ENCODE measurements at regions not wholly inside any gene's neighbourhood (a gene's known extent, or its start where the extent isn't known, plus 50 kb on each side); places are given as distances from the start of the nearest gene placed in this dataset.

DNA sequence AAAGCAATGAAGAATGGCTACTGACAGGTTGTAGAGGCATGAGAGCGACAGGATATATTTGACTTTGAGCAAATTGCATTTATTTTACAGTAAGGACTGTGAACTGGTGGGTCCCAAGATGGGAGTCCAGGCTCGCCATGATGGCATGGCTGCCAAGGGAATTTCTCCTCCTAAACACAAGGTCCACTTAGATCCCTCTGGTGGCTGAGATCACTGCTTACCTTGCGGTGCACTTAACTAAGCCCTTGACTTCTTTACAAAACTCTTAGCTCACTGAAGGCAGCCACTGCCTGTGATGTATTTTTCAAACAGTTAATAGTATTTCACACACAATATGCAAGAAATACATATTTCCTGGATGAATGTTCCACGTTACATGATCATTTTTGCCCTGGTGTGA is 50.3 kb upstream of the SORBS2 start:
- in situ Hi-C loops (cut with HindIII; ENCODE audit: low sequenced_read_pairs): no loop called here

DNA sequence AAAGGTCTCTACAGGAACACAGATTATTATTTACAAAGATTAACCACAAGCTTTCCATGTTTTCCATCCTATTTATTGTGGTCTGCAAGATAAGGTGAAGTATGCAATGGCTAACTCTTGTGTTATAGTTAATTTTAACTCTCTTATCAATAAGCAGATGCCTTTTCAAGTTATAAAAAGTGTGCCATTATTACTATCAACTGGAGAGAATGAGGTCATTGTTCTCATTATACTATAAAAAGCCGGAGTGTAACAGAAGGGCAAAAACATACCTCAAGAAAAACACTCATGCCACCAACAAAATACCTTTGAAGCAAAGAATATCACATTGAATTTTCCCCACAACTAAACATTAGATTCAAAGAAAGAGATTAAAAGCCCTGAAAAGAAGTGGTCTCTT is 52.0 kb upstream of the SORBS2 start:
- in situ Hi-C loops (cut with HindIII; ENCODE audit: low sequenced_read_pairs): no loop called here

DNA sequence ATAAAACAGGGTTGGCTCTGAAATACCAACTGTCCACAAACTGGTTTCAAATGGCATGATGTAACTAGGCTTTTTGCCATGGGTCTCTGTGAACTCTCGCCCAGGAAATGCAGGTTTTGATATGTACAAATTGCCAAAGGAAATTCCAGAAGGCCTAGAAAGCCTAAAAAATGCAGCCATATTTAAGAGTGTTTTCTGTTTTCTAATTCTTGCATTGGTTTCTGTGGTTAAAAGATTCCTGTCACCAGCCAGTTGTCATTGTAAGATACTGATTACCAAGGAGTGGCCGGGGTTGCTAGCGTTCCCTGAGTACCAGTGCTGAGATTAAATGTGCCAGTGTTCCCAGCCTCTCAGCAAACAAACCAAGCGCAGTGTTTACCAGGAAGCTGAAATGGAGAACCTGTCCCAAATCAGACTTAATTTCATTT is 53.9 kb upstream of the SORBS2 start:
- in situ Hi-C loops (cut with HindIII; ENCODE audit: low sequenced_read_pairs): no loop called here

DNA sequence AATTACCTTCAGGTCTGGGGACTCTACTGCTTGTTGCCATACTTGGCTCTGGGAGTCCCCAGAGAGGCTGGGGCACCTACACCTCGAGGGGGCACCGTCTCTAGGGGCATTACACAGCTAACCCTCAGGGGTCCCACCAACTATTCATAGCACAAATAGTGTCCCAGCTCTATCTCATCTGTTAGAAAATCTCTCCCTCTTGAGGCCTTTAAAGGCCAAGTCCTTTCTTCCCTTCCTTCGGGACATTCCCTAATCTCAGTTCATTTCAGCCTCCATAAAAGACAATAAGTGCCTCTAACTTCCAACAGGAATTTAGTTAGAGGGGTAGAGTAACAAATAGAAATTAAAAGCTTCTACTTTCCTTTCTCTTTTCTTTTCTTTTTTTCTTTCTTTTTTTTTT is 55.8 kb upstream of the SORBS2 start:
- in situ Hi-C loops (cut with HindIII; ENCODE audit: low sequenced_read_pairs): no loop called here

DNA sequence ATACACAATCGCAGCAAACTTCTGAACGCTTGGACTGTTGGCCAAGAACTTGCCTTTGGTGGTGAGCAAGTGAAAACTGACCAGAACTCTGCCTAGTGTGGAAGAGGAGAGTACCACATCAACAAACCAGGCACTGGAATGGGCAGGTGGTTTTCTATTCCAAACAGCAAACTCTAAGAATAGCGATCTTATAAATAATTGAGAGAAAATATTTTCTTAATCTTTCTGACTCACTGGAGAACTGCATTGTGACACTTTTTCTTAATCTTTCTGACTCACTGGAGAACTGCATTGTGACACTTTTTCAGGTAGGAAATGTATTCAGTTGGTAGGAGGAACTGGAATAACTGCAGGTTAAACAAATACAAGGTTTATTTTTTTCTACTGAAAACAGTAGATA is 57.0 kb upstream of the SORBS2 start:
- in situ Hi-C loops (cut with HindIII; ENCODE audit: low sequenced_read_pairs): no loop called here

DNA sequence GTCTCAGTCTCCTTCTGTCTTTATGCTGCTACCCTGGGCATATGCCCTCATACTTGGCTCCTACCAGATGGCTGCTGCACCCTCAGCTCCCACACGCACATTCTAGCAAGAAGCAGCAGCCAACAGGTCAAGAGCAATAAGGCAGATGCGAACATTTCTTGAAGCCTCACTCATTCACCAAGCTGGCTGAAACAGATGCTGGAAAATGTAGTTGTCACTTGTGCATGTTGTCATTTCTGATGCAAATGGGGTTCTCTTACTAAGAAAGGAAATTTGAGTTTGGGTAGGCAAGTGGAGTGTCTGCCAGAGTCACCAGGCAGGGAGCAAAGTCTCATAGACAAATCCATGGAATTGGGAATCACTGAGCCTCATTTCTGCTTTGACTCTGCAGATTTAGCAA is 57.4 kb upstream of the SORBS2 start:
- in situ Hi-C loops (cut with HindIII; ENCODE audit: low sequenced_read_pairs): no loop called here

DNA sequence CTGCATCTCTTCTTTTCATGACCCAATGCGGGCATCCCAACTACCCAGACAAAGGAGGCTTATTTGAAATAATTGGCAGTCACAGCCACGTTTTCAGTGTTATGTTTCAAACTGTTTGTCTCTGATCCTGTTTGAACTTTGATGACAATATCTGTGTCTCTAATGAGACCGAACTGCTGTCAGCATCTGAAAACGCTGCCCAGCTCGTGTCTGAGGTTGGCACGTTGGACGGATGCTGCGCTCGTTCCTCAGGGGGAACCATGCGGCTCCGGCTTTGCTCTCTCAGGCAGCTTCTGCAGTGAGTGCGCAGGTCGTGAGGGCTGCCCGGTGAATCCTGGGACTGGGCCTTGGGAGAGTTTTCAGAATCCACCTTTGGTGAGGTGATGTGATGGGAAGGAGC is 58.4 kb upstream of the SORBS2 start:
- in situ Hi-C loops (cut with HindIII; ENCODE audit: low sequenced_read_pairs): no loop called here

DNA sequence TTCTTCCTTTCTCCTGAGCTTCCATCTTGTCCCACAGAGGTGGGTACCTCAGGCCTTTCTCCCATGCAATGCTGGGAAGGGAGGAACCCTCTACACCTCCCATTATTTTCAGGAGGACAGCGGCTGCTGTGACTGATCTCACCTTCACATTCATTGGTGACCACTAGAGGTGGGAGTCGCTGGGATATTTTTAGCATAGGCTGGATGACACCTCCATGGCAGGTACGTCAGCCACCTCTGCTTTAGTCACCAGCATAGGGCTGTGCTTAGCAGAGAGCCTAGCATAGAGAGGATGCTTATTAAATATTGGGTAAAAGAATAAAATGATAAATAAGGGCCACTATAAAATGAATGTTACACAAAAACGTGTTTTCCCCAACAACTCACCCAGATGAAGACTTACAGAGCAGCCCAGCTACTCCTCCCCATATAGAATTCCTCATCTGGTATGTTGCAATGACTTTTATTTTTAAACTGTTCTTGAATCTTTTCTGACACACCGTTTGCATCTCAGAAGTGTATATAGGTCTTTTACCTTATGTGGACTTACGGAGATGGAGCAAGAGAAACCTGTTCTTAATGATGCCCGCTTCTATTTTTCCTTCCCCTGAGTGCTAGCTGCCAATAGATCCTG is 60.9 kb upstream of the SORBS2 start:
- in situ Hi-C loops (cut with HindIII; ENCODE audit: low sequenced_read_pairs): no loop called here

DNA sequence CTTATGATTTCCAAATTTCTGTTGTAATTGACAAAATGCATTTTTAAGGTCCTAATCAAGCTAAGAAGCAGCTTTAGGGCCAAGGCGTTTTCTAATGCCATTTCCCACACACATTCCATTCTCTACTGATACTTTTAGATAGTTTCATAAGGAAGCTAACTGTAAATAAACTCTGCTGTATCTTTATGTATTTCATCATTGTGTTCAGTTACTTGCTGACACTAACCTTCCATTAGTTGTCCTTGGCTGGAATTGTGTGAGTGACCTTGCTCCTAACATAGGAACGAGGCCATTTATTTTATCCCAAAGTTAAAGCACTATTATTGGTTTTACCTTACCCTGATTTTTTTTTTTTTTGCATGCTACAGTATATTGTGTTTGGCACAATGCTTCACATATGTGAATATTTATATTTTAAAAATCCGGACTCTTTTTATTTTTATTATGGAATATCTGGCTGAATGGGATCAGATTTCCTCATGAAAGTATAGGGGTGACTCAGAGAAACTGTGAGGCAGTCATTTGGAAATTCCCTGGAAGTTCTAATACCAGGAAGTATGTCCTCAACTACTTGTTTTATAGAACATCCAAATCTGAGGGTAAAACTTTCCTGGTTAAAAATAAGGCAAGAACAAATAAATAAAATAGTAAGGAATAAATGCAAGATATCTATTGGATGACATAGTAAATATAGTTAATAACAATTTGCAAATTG is 62.7 kb upstream of the SORBS2 start:
- in situ Hi-C loops (cut with HindIII; ENCODE audit: low sequenced_read_pairs): no loop called here

DNA sequence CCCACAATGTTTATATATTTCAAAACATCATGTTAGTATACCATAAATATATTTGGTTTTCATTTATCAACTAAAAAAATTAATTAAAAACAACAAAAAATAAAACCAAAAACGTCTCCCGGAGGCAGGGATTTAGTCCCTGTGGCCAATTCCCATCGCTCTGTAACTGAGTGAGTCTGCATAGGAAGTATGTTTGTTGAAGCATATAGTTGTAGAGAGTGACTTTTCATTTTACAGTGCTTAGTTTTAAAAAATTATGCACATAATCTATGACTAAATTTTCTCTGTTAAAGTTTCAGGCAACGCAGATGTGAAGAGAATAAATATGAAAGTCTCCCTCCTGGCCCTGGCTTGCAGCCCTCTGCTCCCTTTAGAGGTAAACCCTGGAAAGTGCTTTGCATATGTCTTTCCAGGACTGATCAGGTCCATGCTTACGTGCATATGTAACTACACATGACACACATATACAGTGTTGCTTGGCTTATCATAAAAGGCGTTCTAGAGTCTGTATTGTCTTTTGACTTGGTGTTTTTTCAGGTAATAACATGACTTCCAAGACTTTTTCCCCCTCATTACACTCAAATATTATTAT is 63.4 kb upstream of the SORBS2 start:
- in situ Hi-C loops (cut with HindIII; ENCODE audit: low sequenced_read_pairs): no loop called here

DNA sequence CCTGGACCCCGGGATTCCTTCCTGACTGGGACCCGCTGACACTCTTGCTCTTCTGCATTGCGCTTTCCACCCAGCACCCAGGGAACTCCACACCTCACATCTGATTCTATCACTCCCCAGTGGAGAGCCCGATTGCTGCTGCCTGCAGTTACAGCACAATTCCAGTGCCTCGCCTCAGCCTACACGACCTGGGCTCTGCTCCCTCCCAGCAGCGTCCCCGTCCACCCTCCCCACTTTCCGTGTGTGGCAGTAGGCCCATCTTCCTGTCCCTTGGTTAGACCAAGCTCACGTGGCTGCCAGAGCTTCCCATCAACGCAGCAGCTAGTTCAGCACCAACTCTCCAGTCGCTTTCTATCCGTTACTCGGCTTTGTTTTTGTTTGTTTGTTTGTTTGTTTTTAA is 66.6 kb upstream of the SORBS2 start:
- in situ Hi-C loops (cut with HindIII; ENCODE audit: low sequenced_read_pairs): no loop called here

DNA sequence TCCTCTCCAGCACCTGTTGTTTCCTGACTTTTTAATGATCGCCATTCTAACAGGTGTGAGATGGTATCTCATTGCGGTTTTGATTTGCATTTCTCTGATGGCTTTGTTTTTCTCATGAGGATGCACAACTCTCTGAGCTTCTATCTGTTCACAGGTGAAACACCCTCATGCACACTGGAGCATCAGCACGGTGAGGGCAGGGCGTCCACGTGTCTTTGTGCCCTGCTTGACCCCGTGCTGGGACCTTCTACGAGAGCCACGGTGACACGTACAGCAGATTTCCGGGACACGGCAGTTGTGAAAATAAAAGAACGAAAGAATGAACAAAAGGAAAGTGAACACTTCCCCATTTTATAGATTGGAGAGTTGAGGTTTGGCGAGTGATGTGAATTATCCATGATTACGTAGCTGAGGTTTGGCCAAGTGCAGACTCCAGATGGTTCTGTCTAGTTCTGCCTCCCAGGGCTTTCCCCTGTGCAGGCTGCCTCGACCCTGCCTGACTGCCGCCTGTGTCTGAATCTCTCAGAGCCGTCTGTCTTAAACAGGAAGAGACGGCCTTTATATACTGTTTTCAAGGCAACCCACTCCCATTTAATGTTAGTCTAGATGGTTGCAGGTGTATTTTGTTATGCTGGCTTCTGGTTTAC is 67.8 kb upstream of the SORBS2 start:
- in situ Hi-C loops (cut with HindIII; ENCODE audit: low sequenced_read_pairs): no loop called here

DNA sequence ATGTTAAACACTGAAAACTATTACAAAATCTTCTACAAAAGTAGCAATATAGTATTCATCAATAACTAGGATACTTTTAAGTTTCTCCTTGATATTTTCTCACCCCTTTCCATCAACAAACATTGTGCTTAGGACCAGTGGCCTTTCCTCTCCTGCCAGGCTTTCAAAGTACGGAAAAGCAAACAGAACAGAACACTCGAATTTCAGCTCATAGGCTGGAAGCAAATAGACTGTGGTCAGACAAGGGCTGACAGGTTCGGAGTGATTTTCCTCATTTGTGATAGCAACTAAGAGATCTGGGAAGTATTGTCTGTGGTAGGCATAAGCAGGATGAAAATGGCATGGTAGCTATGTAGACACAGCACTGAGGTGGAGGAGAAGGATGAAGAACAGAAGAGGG is 68.6 kb upstream of the SORBS2 start:
- in situ Hi-C loops (cut with HindIII; ENCODE audit: low sequenced_read_pairs): no loop called here

DNA sequence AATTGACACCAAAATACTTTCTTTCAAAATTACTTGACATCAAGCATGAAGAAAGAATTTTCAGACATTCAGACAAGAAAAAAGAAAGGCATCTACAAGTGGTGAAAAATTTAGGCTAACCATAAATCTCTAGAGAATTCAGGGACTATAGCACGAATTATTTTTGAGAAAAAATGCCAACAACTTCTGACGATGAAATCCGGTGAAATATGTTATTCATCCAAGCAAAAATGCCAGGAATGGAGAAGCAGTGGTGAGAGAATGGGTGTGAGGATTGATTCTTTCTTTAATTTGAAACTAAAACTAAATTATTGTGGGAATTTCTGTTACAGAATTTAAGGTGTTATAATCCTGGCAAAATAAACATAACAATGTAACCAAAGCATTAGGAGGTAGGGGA is 69.4 kb upstream of the SORBS2 start:
- in situ Hi-C loops (cut with HindIII; ENCODE audit: low sequenced_read_pairs): no loop called here

DNA sequence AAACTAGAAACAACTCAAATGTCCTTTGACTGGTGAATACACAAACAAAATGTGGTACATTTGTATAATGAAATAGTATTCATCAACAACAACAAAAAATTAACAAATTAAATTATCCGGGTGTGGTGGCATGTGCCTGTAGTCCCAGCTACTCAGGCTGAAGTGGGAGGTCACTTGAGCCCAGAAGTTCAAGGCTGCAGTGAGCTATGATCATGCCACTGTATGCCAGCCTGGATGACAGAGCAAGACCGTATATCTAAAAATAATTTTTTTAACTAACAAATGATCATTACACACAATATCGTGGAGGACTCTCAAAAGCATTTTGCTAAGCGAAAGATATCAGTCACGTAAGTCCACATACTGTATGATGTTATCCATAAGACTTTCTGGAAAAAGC is 71.6 kb upstream of the SORBS2 start:
- in situ Hi-C loops (cut with HindIII; ENCODE audit: low sequenced_read_pairs): no loop called here

DNA sequence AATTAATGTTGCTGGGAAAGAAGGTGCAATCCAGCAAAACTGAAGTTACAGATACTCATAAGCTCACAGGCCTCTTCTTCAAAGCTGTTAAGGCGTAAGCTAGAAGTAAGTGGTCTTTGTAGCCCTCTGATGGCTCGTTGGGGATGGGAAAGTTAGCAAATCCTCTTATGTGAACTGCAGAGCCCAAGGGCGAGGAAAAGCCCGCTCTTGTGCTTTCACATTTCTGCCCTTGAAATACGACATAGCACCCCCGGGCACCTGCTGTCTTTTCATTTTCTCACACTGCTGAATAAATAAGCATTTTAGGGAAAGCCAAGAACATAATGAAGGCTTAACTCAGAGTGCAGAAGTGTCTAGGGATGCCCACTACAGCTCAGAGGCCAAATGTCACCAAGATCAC is 73.1 kb upstream of the SORBS2 start:
- in situ Hi-C loops (cut with HindIII; ENCODE audit: low sequenced_read_pairs): no loop called here

DNA sequence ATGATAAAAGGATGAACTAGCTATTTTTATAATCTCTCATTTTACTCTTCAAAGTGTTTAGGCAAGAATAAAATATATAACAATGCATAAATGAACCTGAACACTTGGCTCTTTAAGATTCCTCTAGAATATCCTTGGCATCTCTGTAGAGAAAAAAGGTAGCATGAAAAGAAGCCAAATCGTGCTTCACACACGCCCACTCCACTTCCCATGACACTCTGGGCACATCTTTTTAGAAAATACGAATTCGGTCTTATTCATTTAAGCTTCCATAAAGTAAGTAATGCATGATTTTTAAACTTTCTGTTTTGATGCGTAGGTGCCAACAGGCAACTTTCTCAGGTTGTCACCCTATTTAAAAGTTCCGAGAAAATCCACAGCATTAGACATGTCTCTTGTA is 73.6 kb upstream of the SORBS2 start:
- in situ Hi-C loops (cut with HindIII; ENCODE audit: low sequenced_read_pairs): no loop called here

DNA sequence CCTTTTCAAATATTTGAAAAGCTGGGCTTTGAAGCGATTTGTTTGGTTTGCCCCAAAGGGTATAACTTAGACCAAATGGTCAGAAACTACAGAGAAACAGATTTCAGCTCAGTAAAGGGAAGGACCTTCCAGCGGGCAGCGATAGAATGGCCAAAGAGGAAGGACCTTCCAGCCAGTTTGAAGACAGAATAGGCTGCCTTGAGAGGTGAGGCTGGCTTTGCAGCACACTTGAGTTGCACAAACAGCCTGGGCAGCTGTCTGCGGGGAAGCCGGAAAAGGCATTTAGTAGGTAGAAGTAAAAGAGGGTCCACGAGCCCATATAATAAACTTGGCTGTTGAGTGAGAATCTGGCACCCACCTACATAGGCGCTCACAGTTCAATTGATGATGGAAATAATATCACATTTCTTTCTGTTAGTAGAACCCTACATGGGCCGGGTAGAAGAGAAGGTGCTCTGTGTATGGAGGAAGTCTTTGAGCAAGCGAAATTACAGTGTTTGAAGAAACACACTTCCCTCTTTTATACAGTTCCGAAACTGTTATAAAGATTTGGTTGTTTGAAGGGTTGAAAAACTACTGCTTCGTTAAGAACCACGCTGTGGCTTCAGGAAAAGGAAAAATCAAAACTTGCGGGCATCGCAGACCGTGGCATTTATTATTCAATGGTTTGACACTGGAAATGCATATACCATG is 75.0 kb upstream of the SORBS2 start:
- in situ Hi-C loops (cut with HindIII; ENCODE audit: low sequenced_read_pairs): no loop called here

DNA sequence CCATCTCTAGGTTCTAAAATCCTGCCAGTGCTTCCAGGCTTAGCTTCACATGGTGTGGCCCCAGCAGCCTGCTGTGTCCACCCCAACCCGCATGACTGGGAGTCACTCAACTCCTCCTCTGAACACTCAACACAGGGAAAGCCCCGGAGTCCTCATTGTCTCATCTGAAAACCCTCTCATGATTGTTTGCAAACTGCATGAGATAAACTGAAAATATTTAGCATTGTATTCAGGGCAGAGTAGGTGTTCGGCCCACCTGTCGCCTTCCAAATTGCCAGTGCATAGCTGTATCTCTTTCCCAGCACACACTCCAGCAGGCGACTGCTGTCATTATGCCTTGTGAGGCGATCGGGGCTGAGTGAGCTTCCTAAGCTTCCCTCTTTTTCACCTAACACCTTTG is 76.7 kb upstream of the SORBS2 start:
- in situ Hi-C loops (cut with HindIII; ENCODE audit: low sequenced_read_pairs): no loop called here

DNA sequence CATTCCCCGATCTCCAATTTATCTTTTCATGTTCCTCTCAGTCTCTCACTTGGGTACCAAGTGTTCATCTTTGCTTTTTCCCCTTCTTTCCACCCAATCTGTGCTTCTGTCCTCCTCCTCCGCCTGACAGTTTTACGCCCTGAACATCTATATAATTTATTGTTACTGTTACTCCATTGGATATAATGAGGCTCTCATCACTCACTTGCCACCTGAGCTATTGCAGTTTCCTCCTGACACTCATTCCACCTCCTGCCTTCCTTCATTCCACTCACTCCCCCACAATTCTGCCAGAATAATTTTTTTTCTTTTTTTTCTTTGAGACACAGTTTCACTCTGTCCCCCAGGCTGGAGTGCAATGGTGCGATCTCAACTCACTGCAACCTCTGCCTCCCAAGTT is 77.6 kb upstream of the SORBS2 start:
- in situ Hi-C loops (cut with HindIII; ENCODE audit: low sequenced_read_pairs): no loop called here

DNA sequence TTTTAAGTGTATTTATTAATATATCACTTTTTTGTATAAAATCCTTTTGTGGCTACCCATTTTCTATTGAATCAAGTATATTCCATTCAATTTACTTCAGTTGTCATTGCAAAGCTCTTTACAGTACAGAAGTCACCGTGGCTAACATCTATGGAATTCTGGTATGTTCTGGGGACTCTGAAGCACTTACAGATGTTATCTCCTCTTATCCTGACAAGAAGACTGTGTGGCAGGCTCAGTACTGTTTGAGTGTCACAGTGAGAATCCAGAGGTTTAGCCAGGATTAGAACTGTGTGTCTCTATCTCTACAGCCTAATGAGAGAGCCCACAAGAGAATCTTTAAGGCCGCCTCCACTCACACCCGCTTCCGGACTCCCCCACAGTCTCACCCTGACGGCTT is 78.2 kb upstream of the SORBS2 start:
- in situ Hi-C loops (cut with HindIII; ENCODE audit: low sequenced_read_pairs): no loop called here

DNA sequence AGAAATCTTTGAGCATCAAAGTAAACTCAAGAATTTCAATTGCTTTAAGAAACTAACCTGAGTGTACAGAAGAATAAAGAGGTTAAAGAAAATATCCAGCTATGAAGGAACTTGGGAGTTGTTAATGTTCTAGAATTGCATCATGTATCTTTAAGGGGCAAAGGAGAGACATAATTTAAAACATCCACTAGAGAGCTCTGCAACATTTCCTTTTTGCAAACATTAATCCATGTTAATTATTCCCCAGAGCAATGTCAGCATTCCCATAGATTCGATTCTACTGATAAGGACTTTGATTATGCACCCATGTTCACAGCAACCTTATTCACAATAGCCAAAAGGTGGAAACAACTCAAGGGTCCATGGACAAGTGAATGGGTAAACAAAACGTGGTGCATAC is 80.2 kb upstream of the SORBS2 start:
- in situ Hi-C loops (cut with HindIII; ENCODE audit: low sequenced_read_pairs): no loop called here

All from DLD1 (cell line).